MCF 10A (cell line): ENCODE measurements at regions not wholly inside any gene's neighbourhood (a gene's known extent, or its start where the extent isn't known, plus 50 kb on each side); places are given as distances from the start of the nearest gene placed in this dataset.

Experiments
- BruUV-seq: library from RNA; stranded (reverse); fragments of 400-500 nt; replicated peaks from 2 replicates; lab custom pipeline; 2021; lab: Mats Ljungman, UMichigan
- CTCF ChIA-PET: fragments of 300-600 bp; sonication (Branson Sonifier 250); formaldehyde crosslinking; extraction: SDS; loops from one replicate; lab custom pipeline; 2021; ENCODE audit warnings: antibody characterized with exemption, inconsistent platforms; lab: Yijun Ruan, JAX
- POLR2A ChIA-PET: fragments of 300-600, 350-650 bp; sonication (Branson Sonifier 250); formaldehyde crosslinking; extraction: SDS; loops from one replicate; lab custom pipeline; 2020; ENCODE audit warnings: antibody characterized with exemption, inconsistent platforms; lab: Yijun Ruan, JAX
- DNase-seq: peaks from one replicate; pipeline ENCODE4 v3.0.0-alpha.2; 2018; ENCODE audit not compliant: unreplicated experiment
- H3K27ac Mint-ChIP-seq: one replicate; pipeline ENCODE4 v1.8.0; 2022; ENCODE audit warnings: mild to moderate bottlenecking, low read depth, mixed read lengths; ENCODE audit not compliant: unreplicated experiment
- H3K27me3 Mint-ChIP-seq: one replicate; pipeline ENCODE4 v1.8.0; 2022; ENCODE audit warnings: mixed read lengths; ENCODE audit not compliant: insufficient read depth, unreplicated experiment
- H3K36me3 Mint-ChIP-seq: one replicate; pipeline ENCODE4 v1.8.0; 2022; ENCODE audit warnings: mild to moderate bottlenecking, moderate library complexity, mixed read lengths; ENCODE audit not compliant: insufficient read depth, unreplicated experiment
- H3K4me1 Mint-ChIP-seq: one replicate; pipeline ENCODE4 v1.8.0; 2022; ENCODE audit warnings: mixed read lengths; ENCODE audit not compliant: insufficient read depth, unreplicated experiment
- H3K4me3 Mint-ChIP-seq: one replicate; pipeline ENCODE4 v1.8.0; 2022; ENCODE audit warnings: mild to moderate bottlenecking, moderate library complexity, mixed read lengths; ENCODE audit not compliant: unreplicated experiment
- H3K9me3 Mint-ChIP-seq: one replicate; pipeline ENCODE4 v1.8.0; 2022; ENCODE audit warnings: mixed read lengths; ENCODE audit not compliant: unreplicated experiment
- CTCF ChIP-seq: fragments of 200-600 bp; IDR thresholded peaks from one replicate; pipeline ENCODE4 v1.8.0; 2022; ENCODE audit warnings: antibody characterized with exemption, mild to moderate bottlenecking; ENCODE audit not compliant: unreplicated experiment
- intact Hi-C: fragments of 100-400 bp; cut with micrococcal nuclease; formaldehyde crosslinking; loops from 2 replicates; pipeline ENCODE4 v1.14.1; 2022

GRCh38 chr21:41018431-41018830 lies 149.5 kb upstream of the BACE2 start:
- no peaks in the 10 kb centered on the region for H3K36me3 Mint-ChIP-seq
- no peak for TF ChIP-seq CTCF
- CTCF ChIA-PET, result interaction anchor here (0.7 kb wide), 1 partner anchor 16 kb away, joined by 3 read pairs; no protein-coding TSS in a partner anchor
- intact Hi-C loops, result no loop called here
- peaks cover 15% of the 10 kb centered on the region for H3K9me3 Mint-ChIP-seq
- no peak overlapping the region for H3K4me3 Mint-ChIP-seq
- DNase-seq, result no peak
- POLR2A ChIA-PET, result no interaction called here
- H3K4me1 Mint-ChIP-seq, result no peaks in the 10 kb centered on the region
- H3K27ac Mint-ChIP-seq, result no peak overlapping the region
- BruUV-seq, result no TSS peak
- H3K27me3 Mint-ChIP-seq, result no peaks in the 10 kb centered on the region

- H3K9me3 Mint-ChIP-seq, result peaks cover 38% of the 10 kb centered on the region
- BruUV-seq, result no TSS peak
- DNase-seq, result no peak
- H3K36me3 Mint-ChIP-seq, result no peaks in the 10 kb centered on the region
- H3K27me3 Mint-ChIP-seq, result no peaks in the 10 kb centered on the region
- H3K27ac Mint-ChIP-seq, result no peak overlapping the region
- POLR2A ChIA-PET, result interaction anchor here (1.2 kb wide), 1 partner anchor 42 kb away, joined by 3 read pairs; no protein-coding TSS in a partner anchor
- no peak overlapping the region for H3K4me3 Mint-ChIP-seq
- no peaks in the 10 kb centered on the region for H3K4me1 Mint-ChIP-seq
- intact Hi-C loops, result no loop called here
- TF ChIP-seq CTCF, result no peak
- CTCF ChIA-PET, result interaction anchor here (0.7 kb wide), 1 partner anchor 901 kb away, joined by 3 read pairs; no protein-coding TSS in a partner anchor
These were observed 144.0 kb upstream of the BACE2 start for GRCh38 chr21:41023936-41024335.

GRCh38 chr21:41024341-41024740 lies 143.6 kb upstream of the BACE2 start:
- intact Hi-C loops, result no loop called here
- no peak for TF ChIP-seq CTCF
- H3K9me3 Mint-ChIP-seq, result peaks cover 43% of the 10 kb centered on the region
- no peaks in the 10 kb centered on the region for H3K4me1 Mint-ChIP-seq
- H3K27ac Mint-ChIP-seq, result no peak overlapping the region
- H3K36me3 Mint-ChIP-seq, result no peaks in the 10 kb centered on the region
- CTCF ChIA-PET, result interaction anchor here (0.7 kb wide), 1 partner anchor 901 kb away, joined by 3 read pairs; no protein-coding TSS in a partner anchor
- H3K27me3 Mint-ChIP-seq, result no peaks in the 10 kb centered on the region
- H3K4me3 Mint-ChIP-seq, result no peak overlapping the region
- BruUV-seq, result no TSS peak
- no peak for DNase-seq
- POLR2A ChIA-PET, result interaction anchor here (1.2 kb wide), 1 partner anchor 42 kb away, joined by 3 read pairs; no protein-coding TSS in a partner anchor

- no peak for DNase-seq
- CTCF ChIA-PET, result interaction anchor here (0.6 to 0.7 kb wide), 3 partner anchors 902 to 1357 kb away, joined by 3 read pairs; no protein-coding TSS in a partner anchor
- Mint-ChIP-seq H3K27ac (no peak overlapping the region), H3K27me3 (no peaks in the 10 kb centered on the region), H3K4me3 (no peak overlapping the region), H3K36me3 (no peaks in the 10 kb centered on the region), H3K9me3 (peaks cover 43% of the 10 kb centered on the region), H3K4me1 (no peaks in the 10 kb centered on the region)
- POLR2A ChIA-PET, result interaction anchor here (1.2 kb wide), 1 partner anchor 43 kb away, joined by 3 read pairs; no protein-coding TSS in a partner anchor
- BruUV-seq, result no TSS peak
- no peak for TF ChIP-seq CTCF
- intact Hi-C loops, result no loop called here
These were observed 143.2 kb upstream of the BACE2 start for GRCh38 chr21:41024746-41025254.
